DOHH2 (cell line): ENCODE measurements at regions not wholly inside any gene's neighbourhood (a gene's known extent, or its start where the extent isn't known, plus 50 kb on each side); places are given as distances from the start of the nearest gene placed in this dataset.

Experiments
- H3F3A ChIP-seq: fragments of 200-600 bp; sonication (generic), shearing (Covaris generic); 2 replicates; pipeline ENCODE4 v1.6.0; 2016; ENCODE audit warnings: antibody characterized with exemption, mild to moderate bottlenecking; ENCODE audit not compliant: control insufficient read depth, insufficient read depth
- H3K27ac ChIP-seq: fragments of 200-600 bp; sonication (generic); 2 replicates; pipeline ENCODE4 v1.5.1; 2014; ENCODE audit warnings: low read depth, mild to moderate bottlenecking, low read length, moderate library complexity
- H3K27me3 ChIP-seq: fragments of 200-600 bp; sonication (generic); 2 replicates; pipeline ENCODE4 v1.6.1; 2014; ENCODE audit warnings: mild to moderate bottlenecking, low read length, mixed read lengths; ENCODE audit not compliant: control insufficient read depth
- H3K36me3 ChIP-seq: fragments of 200-600 bp; sonication (generic); 2 replicates; pipeline ENCODE4 v1.6.1; 2014; ENCODE audit warnings: mild to moderate bottlenecking, low read length, moderate library complexity, mixed read lengths; ENCODE audit not compliant: control insufficient read depth
- H3K4me1 ChIP-seq: fragments of 200-600 bp; sonication (generic); 2 replicates; pipeline ENCODE4 v1.6.1; 2014; ENCODE audit warnings: mild to moderate bottlenecking, low read length, mixed read lengths; ENCODE audit not compliant: control insufficient read depth
- H3K4me2 ChIP-seq: fragments of 200-600 bp; sonication (generic); 2 replicates; pipeline ENCODE4 v1.6.0; 2014; ENCODE audit warnings: mild to moderate bottlenecking, low read length, moderate library complexity
- H3K4me3 ChIP-seq: fragments of 200-600 bp; sonication (generic); 2 replicates; pipeline ENCODE4 v1.5.1; 2014; ENCODE audit warnings: mild to moderate bottlenecking, low read length, mixed read lengths
- H3K79me2 ChIP-seq: fragments of 200-600 bp; sonication (generic); 2 replicates; pipeline ENCODE4 v1.6.1; 2014; ENCODE audit warnings: mild to moderate bottlenecking, low read length, mixed read lengths; ENCODE audit not compliant: control insufficient read depth
- H3K9me2 ChIP-seq: fragments of 200-600 bp; sonication (generic); replicated peaks from 2 replicates; pipeline ENCODE4 v1.6.1; 2014; ENCODE audit warnings: mild to moderate bottlenecking, low read length, mixed read lengths; ENCODE audit not compliant: control insufficient read depth
- H3K9me3 ChIP-seq: fragments of 200-600 bp; sonication (generic); 2 replicates; pipeline ENCODE4 v1.6.1; 2014; ENCODE audit warnings: antibody characterized with exemption, low read length, mixed read lengths; ENCODE audit not compliant: control insufficient read depth, insufficient read depth
- H4K20me1 ChIP-seq: fragments of 200-600 bp; sonication (generic); 2 replicates; pipeline ENCODE4 v1.6.0; 2014; ENCODE audit warnings: low read depth, mild to moderate bottlenecking, antibody characterized with exemption, low read length, moderate library complexity; ENCODE audit not compliant: control insufficient read depth, insufficient read depth
- EZH2phosphoT487 ChIP-seq: fragments of 200-600 bp; sonication (generic); IDR thresholded peaks from 2 replicates; pipeline ENCODE4 v1.6.1; 2017; ENCODE audit warnings: borderline replicate concordance, mild to moderate bottlenecking, antibody characterized with exemption, low read length, moderate library complexity, mixed read lengths
- TF ChIP-seq, protein P1 (sequence below): fragments of 200-600 bp; sonication (generic); IDR thresholded peaks from one replicate; pipeline ENCODE4 v1.5.1; 2014; ENCODE audit warnings: antibody characterized with exemption, mild to moderate bottlenecking, low read depth, low read length; ENCODE audit not compliant: poor library complexity, severe bottlenecking

GRCh38 chr4:56183344-56183959, 203.8 kb downstream of the AASDH start:
- H3K27me3 ChIP-seq = no peaks in the 10 kb centered on the region
- H3K4me3 ChIP-seq = peak overlapping the region; percentile 48
- TF ChIP-seq, protein P1, sequence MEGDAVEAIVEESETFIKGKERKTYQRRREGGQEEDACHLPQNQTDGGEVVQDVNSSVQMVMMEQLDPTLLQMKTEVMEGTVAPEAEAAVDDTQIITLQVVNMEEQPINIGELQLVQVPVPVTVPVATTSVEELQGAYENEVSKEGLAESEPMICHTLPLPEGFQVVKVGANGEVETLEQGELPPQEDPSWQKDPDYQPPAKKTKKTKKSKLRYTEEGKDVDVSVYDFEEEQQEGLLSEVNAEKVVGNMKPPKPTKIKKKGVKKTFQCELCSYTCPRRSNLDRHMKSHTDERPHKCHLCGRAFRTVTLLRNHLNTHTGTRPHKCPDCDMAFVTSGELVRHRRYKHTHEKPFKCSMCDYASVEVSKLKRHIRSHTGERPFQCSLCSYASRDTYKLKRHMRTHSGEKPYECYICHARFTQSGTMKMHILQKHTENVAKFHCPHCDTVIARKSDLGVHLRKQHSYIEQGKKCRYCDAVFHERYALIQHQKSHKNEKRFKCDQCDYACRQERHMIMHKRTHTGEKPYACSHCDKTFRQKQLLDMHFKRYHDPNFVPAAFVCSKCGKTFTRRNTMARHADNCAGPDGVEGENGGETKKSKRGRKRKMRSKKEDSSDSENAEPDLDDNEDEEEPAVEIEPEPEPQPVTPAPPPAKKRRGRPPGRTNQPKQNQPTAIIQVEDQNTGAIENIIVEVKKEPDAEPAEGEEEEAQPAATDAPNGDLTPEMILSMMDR = peak; percentile 56
- TF ChIP-seq EZH2phosphoT487 = no peak
- no peaks in the 10 kb centered on the region for H3F3A ChIP-seq
- H3K36me3 ChIP-seq = 0 out of 2 replicates have a peak, but pooled peaks cover 3% of the 10 kb centered on the region
- H3K79me2 ChIP-seq = no peaks in the 10 kb centered on the region
- no peaks in the 10 kb centered on the region for H3K9me2 ChIP-seq
- H3K9me3 ChIP-seq = no peaks in the 10 kb centered on the region
- H3K4me2 ChIP-seq = peak overlapping the region; percentile 69
- H3K4me1 ChIP-seq = peaks cover 22% of the 10 kb centered on the region
- peak overlapping the region; percentile 15; the same call in 1 of the 2 replicates for H3K27ac ChIP-seq
- H4K20me1 ChIP-seq = no peaks in the 10 kb centered on the region

DNA sequence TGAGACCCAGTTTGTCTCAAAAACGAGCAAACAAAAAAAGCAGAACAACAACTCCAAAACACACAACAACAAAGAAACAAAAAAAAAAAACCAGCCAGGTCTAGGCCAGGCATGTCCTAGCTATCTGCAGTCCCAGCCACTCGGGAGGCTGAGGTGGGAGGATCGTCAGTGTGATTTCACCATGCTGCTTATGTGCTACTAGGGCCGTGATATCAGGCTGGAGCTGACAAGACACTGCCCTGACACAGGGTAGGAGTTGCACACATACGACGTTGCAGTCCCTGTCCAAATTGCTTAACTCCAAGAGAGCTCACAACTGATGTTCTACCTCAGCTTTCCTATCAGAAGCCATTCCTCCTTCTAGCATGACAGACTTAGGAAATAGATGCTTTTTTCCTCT, 204.9 kb downstream of the AASDH start:
- 0 out of 2 replicates have a peak, but pooled peaks cover 3% of the 10 kb centered on the region for H3K36me3 ChIP-seq
- no peak overlapping the region for H3K27ac ChIP-seq
- H3K9me2 ChIP-seq = no peaks in the 10 kb centered on the region
- H3K4me3 ChIP-seq = no peak overlapping the region
- no peaks in the 10 kb centered on the region for H3K27me3 ChIP-seq
- no peaks in the 10 kb centered on the region for H3K79me2 ChIP-seq
- H4K20me1 ChIP-seq = no peaks in the 10 kb centered on the region
- TF ChIP-seq, protein P1 = no peak
- no peak for TF ChIP-seq EZH2phosphoT487
- H3K9me3 ChIP-seq = no peaks in the 10 kb centered on the region
- H3K4me1 ChIP-seq = peaks cover 22% of the 10 kb centered on the region
- no peak overlapping the region for H3K4me2 ChIP-seq
- H3F3A ChIP-seq = no peaks in the 10 kb centered on the region

DNA sequence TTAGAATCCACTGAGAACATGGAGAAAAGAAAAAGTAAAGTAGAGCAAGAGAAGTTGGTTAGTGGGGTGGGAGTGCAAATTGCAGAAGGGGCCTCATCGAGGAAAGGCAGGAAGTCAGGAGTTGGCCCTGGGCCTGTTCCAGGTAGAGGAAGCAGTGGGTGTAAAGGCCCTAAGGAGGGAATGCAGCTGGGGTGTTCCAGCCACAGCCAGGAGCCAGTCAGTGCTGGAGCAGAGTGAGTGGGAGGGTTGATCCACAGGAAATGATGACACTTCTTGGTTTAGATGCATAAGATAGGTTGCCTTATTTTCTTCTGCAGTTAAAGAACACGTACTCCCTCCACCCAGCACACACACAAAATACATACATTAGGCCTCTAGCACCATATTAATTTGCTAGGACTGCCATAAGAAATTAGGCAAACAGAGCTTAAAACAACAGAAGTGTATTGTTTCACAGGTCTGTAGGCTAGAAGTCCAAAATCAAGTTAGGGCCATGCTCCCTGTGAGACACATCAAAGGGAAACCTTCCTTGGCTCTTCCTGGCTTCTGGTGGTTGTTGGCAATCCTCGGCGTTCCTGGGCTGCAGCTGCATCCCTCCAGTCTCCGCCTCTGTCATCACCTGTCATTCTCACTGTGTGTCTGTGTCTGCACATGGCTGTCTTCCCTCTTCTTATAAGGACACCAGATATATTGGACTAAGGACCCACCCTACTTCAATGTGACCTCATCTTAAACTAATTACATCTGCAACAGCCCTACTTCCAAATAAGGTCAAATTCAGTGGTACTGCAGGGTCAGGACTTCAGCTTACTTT, 205.9 kb downstream of the AASDH start:
- H3K9me3 ChIP-seq = no peaks in the 10 kb centered on the region
- H3K27me3 ChIP-seq = no peaks in the 10 kb centered on the region
- no peak overlapping the region for H3K4me2 ChIP-seq
- H4K20me1 ChIP-seq = no peaks in the 10 kb centered on the region
- H3K9me2 ChIP-seq = no peaks in the 10 kb centered on the region
- H3K4me1 ChIP-seq = peaks cover 22% of the 10 kb centered on the region
- H3K4me3 ChIP-seq = no peak overlapping the region
- H3K79me2 ChIP-seq = no peaks in the 10 kb centered on the region; the same call in 1 of the 2 replicates
- no peaks in the 10 kb centered on the region for H3F3A ChIP-seq
- 0 out of 2 replicates have a peak, but pooled peaks cover 3% of the 10 kb centered on the region for H3K36me3 ChIP-seq
- no peak overlapping the region for H3K27ac ChIP-seq
- no peak for TF ChIP-seq EZH2phosphoT487
- TF ChIP-seq, protein P1 = no peak
